NCI-H524 treated with DMSO at 0.1 percent for 48 hours (cell line): ENCODE measurements at regions not wholly inside any gene's neighbourhood (a gene's known extent, or its start where the extent isn't known, plus 50 kb on each side); places are given as distances from the start of the nearest gene placed in this dataset.

ENCODE experiments used
- DNase-seq: peaks from one replicate; lab custom pipeline; 2025; lab: John Stamatoyannopoulos, UW

- DNase-seq, result no peak
Measured at GRCh38 chr6:96743496-96743895, 93.8 kb downstream of the GPR63 start.

- DNase-seq, result peak; percentile 66
Measured at GRCh38 chr6:96742702-96743101, 94.6 kb downstream of the GPR63 start.

DNA sequence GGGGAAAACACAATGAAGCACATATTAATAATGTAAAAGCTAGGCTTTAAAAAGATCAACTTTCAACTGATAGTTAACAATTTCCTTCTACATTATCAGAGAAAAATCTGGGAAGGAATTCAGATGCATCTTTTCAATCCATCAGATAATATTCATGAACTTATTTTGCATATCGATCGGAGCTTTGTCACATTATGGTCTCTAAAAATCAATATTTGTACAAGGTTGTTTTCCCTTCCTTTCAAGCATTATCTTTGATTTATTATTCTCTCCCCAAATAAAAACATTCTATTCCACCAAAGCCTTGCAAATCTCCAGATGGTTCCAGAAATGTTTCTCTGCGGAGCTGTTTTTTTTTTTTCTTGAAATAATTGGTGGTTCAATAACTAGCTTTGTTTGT lies 101.9 kb downstream of the GPR63 start:
- no peak for DNase-seq

DNA sequence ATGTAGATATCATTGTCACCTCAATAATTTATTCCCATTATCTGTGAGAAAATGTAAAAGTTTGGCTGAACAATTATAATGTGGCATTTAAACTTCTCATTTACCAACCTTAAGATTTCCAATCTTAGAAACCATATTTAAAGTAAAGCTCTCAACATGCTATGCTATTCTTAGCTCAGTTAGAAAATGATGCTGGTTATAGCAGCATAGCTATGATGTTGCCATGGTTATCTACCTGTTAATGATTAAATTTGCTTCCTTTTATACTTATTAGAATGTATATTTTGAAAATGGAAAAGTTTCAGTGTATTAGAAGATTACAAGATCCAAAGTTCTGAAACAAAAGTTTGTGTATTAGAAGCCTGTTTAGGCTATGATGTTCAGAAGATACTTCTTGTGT lies 110.1 kb downstream of the GPR63 start:
- no peak for DNase-seq

DNA sequence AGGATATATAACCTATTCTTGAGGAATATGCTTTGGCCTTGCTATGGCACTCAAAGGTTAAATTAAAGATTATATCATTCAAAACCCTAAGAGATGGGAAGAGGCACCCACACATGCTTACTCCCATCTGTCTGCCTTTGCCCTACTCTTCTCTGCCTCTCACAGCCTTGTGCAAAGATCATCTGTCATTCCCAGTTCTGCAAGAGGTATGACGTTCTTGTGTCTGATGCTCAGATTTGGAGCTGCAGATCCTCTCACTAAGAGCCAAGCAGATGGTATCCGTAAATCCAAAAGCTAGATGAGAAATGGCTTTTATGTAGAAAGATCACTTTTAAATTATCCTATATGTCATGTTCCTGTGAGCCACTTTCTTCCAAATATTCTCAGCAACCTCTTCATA lies 112.0 kb downstream of the GPR63 start:
- DNase-seq, result peak; percentile 82

- DNase-seq, result no peak
Measured at GRCh38 chr6:96724641-96725040, 112.6 kb downstream of the GPR63 start.

GRCh38 chr6:96723362-96723761 lies 113.9 kb downstream of the GPR63 start:
- no peak for DNase-seq

GRCh38 chr6:96721227-96721626 lies 116.0 kb downstream of the GPR63 start:
- DNase-seq, result no peak

- DNase-seq, result no peak
Measured at GRCh38 chr6:96716221-96716620, 121.1 kb downstream of the GPR63 start.

- no peak for DNase-seq
Measured at GRCh38 chr6:96715608-96716007, 121.7 kb downstream of the GPR63 start.

GRCh38 chr6:96704713-96705112 lies 132.6 kb downstream of the GPR63 start:
- DNase-seq, result peak; percentile 17

GRCh38 chr6:96702626-96703025 lies 134.7 kb downstream of the GPR63 start:
- DNase-seq, result no peak

- no peak for DNase-seq
Measured at GRCh38 chr6:96700915-96701314, 136.4 kb downstream of the GPR63 start.

DNA sequence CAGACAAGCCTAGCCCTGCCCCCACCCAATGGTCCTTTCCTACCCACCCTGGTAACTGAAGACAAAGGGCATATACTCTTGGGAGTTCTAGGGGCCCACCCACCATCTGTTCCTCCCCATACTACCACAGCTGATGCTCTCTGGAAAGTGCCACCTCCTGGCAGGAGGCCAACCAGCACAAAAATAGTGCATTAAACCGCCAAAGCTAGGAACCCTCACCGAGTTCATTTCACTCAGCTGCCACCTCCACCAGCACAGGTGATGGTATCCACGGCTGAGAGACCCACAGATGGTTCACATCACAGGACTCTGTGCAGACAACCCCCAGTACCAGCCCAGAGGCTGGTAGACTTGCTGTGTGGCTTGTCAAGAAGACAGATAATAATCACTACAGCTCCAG lies 131.5 kb downstream of the FHL5 start:
- DNase-seq, result peak; percentile 81

GRCh38 chr6:96687121-96687520 lies 124.2 kb downstream of the FHL5 start:
- peak; percentile 99 for DNase-seq

DNA sequence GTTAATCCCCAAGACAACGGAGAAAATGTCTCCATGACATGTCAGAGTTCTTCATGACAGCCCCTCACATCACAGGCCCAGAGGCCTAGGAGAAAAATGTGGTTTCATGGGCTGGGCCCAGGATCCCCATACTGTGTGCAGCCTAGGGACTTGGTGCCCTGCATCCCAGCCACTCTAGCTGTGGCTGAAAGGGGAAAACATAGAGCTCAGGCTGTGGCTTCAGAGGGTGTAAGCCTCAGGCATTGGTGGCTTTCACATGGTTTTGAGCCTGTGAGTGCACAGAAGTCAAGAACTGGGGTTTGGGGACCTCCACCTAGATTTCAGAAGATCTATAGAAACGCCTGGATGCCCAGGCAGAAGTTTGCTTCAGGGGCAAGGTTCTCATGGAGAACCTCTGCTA lies 122.8 kb downstream of the FHL5 start:
- no peak for DNase-seq

DNA sequence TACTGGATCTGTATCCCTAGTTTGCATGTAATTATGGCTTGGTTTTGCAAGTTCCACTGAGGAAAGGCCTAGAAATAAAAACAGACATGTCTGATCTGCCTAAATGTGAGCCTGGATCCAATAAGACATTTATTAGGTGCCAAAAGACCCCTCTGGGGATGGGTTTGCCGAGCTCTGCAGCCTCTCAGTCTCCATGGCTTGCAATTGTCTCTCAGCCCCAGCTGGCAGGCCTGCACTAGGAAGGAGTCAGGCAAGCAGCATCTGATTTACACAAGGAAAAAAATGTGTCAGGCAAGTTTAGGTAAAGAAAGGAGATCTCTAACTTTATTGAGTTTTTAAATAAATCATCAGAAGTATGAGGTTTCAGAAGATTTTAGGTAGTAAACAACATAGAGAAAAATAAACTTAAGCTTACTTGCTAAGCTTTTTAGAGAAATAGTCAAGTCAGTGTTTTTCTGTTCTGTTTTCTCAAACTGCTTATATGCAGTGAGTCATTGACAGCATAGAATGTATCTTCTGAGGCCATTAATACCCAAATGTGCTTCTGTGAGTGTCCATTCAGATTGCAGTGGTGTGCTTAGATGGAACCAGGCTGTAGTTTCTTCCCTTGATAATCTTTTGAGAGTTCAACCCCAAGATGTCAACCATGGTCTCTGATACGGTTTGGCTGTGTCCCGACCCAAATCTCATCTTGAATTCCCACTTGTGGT lies 121.0 kb downstream of the FHL5 start:
- DNase-seq, result no peak

GRCh38 chr6:96682017-96682416 lies 119.1 kb downstream of the FHL5 start:
- no peak for DNase-seq

DNA sequence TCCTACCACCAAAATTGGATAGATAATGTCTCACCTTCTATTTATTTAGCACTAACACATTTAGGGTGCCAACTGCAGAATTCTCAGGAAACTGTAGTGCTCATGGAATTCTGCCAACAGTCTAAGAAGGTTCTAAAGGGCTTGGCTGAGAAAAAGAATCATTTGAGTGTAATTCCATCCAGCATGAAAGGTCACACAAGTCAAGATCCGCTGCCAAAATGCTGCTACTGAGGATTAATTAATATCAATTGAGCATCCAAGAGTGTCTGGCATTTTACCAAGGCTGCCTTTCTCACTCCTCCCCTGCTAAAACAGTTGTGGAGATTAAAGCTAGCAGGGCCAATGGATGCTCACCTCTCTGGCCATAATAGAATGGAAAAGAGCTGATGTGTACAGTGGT lies 112.7 kb downstream of the FHL5 start:
- DNase-seq, result peak; percentile 85
